ENCODE measurements at regions not wholly inside any gene's neighbourhood (a gene's known extent, or its start where the extent isn't known, plus 50 kb on each side); places are given as distances from the start of the nearest gene placed in this dataset.

GRCh38 chr12:92229381-92229780 is 83.7 kb upstream of the BTG1 start:
- H3K4me1 ChIP-seq (ENCODE audit: control insufficient read depth in 1 of 2, insufficient read depth in 2 of 2, low read depth in 1 of 2, low read length in 1 of 2) = peaks cover 0 to 9% of the 10 kb centered on the region in 2 experiments; a peak in 1 of 4 replicates
- no peak overlapping the region for H2AFZ ChIP-seq (ENCODE audit: low read depth)
- TF ChIP-seq TAF1 (IDR thresholded peaks at IDR 0.05; ENCODE audit: borderline replicate concordance, low read depth, low read length) = no peak
- no peak for TF ChIP-seq TCF12 (IDR thresholded peaks at IDR 0.05)
- TF ChIP-seq ZBTB33 (IDR thresholded peaks at IDR 0.05; ENCODE audit: borderline replicate concordance, low read depth) = no peak
- TF ChIP-seq PBX3 (IDR thresholded peaks at IDR 0.05) = no peak
- no peak for TF ChIP-seq ELF1 (IDR thresholded peaks at IDR 0.05)
- no peak for TF ChIP-seq MAX (IDR thresholded peaks at IDR 0.05; ENCODE audit: low read depth)
- no peak for TF ChIP-seq FOXM1 (IDR thresholded peaks at IDR 0.05; ENCODE audit: low read depth)
- TF ChIP-seq SMC3 (IDR thresholded peaks at IDR 0.05; ENCODE audit: low read depth, low read length) = no peak
- TF ChIP-seq USF2 (IDR thresholded peaks at IDR 0.05; ENCODE audit: borderline replicate concordance, low read depth, low read length) = no peak
- TF ChIP-seq EZH2phosphoT487 (IDR thresholded peaks at IDR 0.05; ENCODE audit: borderline replicate concordance, low read depth) = no peak
- no peak for TF ChIP-seq SIN3A (IDR thresholded peaks at IDR 0.05; ENCODE audit: borderline replicate concordance, low read depth, low read length)
- TF ChIP-seq REST (IDR thresholded peaks at IDR 0.05; ENCODE audit: low read depth, low read length) = no peak
- no peak for TF ChIP-seq YY1 (IDR thresholded peaks at IDR 0.05; ENCODE audit: low read depth)
- TF ChIP-seq NRF1 (IDR thresholded peaks at IDR 0.05; ENCODE audit: low read depth, low read length) = no peak
- TF ChIP-seq GABPA (IDR thresholded peaks at IDR 0.05; ENCODE audit: low read depth) = no peak
- no peak for TF ChIP-seq EP300 (IDR thresholded peaks at IDR 0.05; ENCODE audit: borderline replicate concordance in 1 of 2, low read depth in 1 of 2, low read length in 1 of 2)
- TF ChIP-seq CHD2 (IDR thresholded peaks at IDR 0.05; ENCODE audit: low read length, partially characterized antibody) = no peak
- no peak for TF ChIP-seq MXI1 (IDR thresholded peaks at IDR 0.05; ENCODE audit: low read depth, low read length)
- H3K27me3 ChIP-seq (ENCODE audit: insufficient read depth) = no peaks in the 10 kb centered on the region
- H3K9me2 ChIP-seq = no peaks in the 10 kb centered on the region
- ChIA-PET POLR2A (no interaction called here), CTCF (no interaction called here)
- no peak overlapping the region for H3K4me2 ChIP-seq
- H3K36me3 ChIP-seq (replicated peaks in 1 of 2; ENCODE audit: control insufficient read depth in 1 of 2, insufficient read depth in 2 of 2, low read length in 1 of 2) = no peaks in the 10 kb centered on the region
- H3K4me3 ChIP-seq (ENCODE audit: low read depth in 2 of 2, low read length in 1 of 2) = no peak overlapping the region
- no peaks in the 10 kb centered on the region for H3F3A ChIP-seq (replicated peaks; ENCODE audit: insufficient read depth)
- no peaks in the 10 kb centered on the region for H3K9me3 ChIP-seq
- no peaks in the 10 kb centered on the region for H4K20me1 ChIP-seq (ENCODE audit: insufficient read depth)
- no peaks in the 10 kb centered on the region for H3K79me2 ChIP-seq (ENCODE audit: insufficient read depth)
- H3K27ac ChIP-seq (ENCODE audit: low read depth in 2 of 2, low read length in 1 of 2) = no peak overlapping the region
- no peak overlapping the region for H3K9ac ChIP-seq
- no peak for DNase-seq
- WGBS (ENCODE audit: low lambda C conversion rate) = 49% methylated on average over 2 of the region's 2 CpGs
